ENCODE measurements at regions not wholly inside any gene's neighbourhood (a gene's known extent, or its start where the extent isn't known, plus 50 kb on each side); places are given as distances from the start of the nearest gene placed in this dataset.

DNA sequence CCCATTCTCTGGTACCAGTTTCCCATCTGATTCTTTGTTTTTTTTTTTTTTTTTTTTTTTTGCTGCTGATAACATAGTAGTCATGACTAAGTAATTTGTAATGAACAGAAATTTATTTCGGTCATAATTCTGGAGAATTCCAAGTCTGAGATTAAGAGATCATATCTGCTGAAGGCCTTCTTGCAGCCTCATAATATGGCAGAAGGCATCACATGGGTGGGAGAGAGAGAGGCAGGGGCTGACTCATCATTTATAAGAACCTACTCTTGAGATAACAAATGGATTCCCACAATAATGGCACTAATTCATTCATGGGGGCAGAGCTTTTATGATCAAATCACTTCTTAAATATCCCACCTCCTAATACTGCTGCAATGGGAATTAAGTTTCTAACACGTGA is 1034.3 kb downstream of the STIM2 start:
- TF ChIP-seq, protein P1, sequence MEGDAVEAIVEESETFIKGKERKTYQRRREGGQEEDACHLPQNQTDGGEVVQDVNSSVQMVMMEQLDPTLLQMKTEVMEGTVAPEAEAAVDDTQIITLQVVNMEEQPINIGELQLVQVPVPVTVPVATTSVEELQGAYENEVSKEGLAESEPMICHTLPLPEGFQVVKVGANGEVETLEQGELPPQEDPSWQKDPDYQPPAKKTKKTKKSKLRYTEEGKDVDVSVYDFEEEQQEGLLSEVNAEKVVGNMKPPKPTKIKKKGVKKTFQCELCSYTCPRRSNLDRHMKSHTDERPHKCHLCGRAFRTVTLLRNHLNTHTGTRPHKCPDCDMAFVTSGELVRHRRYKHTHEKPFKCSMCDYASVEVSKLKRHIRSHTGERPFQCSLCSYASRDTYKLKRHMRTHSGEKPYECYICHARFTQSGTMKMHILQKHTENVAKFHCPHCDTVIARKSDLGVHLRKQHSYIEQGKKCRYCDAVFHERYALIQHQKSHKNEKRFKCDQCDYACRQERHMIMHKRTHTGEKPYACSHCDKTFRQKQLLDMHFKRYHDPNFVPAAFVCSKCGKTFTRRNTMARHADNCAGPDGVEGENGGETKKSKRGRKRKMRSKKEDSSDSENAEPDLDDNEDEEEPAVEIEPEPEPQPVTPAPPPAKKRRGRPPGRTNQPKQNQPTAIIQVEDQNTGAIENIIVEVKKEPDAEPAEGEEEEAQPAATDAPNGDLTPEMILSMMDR (IDR thresholded peaks at IDR 0.05), result no peak
- TF ChIP-seq POLR2A (IDR thresholded peaks at IDR 0.05) (no peak), POLR2AphosphoS5 (IDR thresholded peaks at IDR 0.05) (no peak)
